Stimulated activated CD4-positive, alpha-beta T cell treated with anti-CD3 and anti-CD28 coated beads, Interleukin-12 subunit alpha, Interleukin-12 subunit beta, amount 100 ng/mL, for 24 hours (primary cell): ENCODE measurements at regions not wholly inside any gene's neighbourhood (a gene's known extent, or its start where the extent isn't known, plus 50 kb on each side); places are given as distances from the start of the nearest gene placed in this dataset.

Experiments
- DNase-seq, 2 experiments: peaks; one replicate each; pipeline ENCODE4 v3.0.0-alpha.2; 2020; ENCODE audit warnings: low read depth in 2 of 2

DNA sequence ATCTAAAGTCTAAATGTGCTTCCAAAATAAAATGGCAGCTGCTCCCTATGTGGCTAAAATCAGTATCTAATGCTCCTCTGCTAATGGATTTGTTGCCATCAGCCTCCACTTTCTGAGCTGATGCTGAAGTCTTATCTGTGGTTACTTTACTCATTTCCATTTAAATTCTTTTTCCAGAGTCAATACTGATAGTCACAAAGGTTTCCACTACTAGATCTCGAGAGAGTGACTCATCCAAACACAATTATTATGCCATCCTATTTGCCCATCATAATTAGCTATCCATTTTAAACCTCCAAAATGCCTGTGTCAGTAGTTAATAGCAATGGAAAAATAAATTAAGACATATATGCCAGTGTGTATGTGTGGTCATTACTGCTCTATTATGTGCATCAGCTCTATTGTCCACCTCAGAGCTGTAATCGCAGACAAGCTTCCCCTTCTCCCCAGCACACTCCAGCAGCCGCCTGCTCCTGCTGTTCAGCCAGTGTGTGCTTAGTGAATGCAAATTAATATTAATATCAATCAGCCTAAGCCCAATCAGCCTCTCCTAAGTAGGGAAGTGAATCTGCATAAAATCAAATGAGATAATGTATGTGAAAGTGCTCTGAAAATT is 199.8 kb upstream of the ZIC3 start:
- no peak for DNase-seq

DNA sequence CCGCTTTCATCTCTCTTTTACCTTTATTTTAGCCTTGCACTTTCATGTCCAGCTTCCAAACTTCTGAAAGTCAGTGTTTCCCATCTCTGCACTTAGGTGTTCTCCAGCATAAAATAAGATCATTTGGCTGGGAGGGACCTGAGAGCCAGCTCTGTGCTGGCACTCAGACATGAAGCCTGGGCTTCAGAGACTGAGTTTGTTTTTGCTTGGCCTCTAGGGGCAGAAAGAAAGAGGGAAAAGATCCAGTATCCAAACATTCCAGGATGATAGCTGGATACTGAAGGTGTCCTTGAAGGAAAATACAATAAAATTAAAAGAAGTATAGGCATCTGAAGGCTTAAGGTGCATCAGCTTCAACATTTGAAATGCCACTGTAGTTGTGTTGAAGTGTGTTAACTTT is 202.4 kb upstream of the ZIC3 start:
- no peak for DNase-seq

DNA sequence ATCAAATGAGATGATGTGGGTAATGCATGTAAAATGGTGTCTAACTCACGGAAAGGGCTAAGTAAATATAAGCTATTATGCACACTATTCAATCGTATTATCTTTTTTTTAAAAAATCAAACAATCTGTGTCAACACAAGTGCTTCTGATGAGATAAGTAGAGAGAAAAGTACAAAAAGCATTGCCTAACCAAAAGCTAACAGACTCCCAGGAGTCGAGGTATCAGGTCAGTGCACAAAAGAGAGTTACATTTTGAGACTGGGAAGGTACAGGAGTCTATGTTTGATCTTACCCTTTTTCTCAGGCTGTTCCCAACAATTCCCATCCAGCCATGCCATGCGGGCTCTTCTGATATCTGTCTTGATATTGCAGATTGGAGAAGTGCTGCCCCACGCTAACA is 203.3 kb upstream of the ZIC3 start:
- DNase-seq = no peak

GRCh38 chrX:137354851-137355250 is 211.1 kb upstream of the ZIC3 start:
- no peak for DNase-seq

GRCh38 chrX:137353404-137353803 is 212.5 kb upstream of the ZIC3 start:
- no peak for DNase-seq

GRCh38 chrX:137352101-137352660 is 213.7 kb upstream of the ZIC3 start:
- DNase-seq = no peak

GRCh38 chrX:137342969-137343368 is 223.0 kb upstream of the ZIC3 start:
- no peak for DNase-seq

GRCh38 chrX:137313627-137314026 is 252.3 kb upstream of the ZIC3 start:
- no peak for DNase-seq

GRCh38 chrX:137305404-137305803 is 260.5 kb upstream of the ZIC3 start:
- no peak for DNase-seq

DNA sequence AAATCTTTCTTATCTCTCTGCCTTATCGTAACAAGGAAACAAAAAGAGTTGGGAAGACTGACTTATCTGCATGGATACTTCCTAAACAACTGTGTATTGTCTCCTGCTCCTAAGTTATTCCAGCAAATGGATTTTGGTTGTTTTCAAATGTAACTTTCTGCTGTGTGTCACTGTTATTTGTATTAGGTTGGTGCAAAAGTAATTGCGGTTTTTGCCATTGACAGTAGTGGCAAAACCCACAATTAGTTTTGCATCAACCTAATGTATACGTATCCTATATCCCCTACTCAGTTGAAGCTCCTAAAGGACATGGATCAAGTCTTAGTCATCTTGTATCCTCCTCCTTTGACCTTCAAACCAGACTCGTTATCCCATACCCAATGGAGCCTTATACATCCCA is 263.4 kb upstream of the GPR101 start:
- no peak for DNase-seq

DNA sequence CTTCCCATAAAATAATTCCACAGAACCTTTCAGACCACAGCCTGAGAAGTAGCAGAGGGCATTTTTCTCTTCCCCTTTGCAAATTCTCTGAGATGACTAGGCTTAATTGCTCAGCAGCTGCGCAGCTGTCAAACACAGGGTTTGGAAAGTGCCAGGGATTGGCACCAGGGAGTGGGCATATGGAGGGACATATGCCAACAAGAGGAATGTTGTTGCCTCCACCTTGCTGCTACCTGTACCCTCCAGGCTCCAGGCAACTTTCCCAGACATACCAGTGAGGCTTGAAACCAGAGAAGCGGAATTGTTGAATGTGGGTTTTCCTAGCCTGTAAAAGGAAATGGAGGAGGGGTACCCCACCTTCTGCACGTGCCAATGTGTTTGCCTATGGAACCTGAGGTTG is 256.2 kb upstream of the GPR101 start:
- DNase-seq = no peak

DNA sequence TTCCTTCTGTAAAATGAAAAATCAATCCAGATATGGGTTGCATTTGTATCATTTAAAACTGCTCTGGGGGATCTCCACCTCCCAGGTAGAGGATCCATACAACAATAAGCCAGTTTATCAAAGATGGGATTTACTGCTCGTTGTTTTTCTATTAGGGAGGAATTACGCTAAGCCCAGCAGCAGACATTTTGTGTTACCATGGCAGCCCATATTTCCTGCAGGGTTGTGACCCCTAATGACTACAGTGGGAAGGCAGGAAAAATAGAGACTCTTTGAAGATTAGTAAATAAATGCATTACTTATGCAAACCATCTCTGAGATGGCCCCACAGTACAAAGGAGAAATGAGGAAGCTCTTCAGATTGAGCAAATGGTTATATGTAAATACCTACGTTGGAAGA is 253.4 kb upstream of the GPR101 start:
- DNase-seq = no peak

GRCh38 chrX:137286423-137286822 is 252.6 kb upstream of the GPR101 start:
- DNase-seq = no peak

- DNase-seq = no peak
Observed at GRCh38 chrX:137278825-137279224, 245.0 kb upstream of the GPR101 start.

DNA sequence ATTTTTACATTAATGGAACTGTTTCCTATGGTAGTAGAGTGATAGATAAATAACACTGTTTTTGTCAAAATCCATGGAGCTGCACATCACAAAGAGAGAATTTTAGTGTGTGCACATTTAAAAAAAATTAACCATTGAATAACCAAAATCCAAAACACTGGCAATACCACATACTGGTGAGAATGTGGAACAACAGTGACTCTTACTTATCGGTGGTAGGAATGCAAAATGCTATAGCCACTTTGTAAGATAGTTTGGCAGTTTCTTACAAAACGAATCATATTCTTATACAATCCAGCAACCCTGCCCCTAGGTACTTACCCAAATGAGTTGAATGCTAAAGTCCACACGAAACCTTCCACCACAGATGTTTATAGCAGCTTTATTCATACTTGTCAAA is 229.6 kb upstream of the GPR101 start:
- no peak for DNase-seq

- no peak for DNase-seq
Observed at GRCh38 chrX:137245183-137245582, 211.4 kb upstream of the GPR101 start.

GRCh38 chrX:137236837-137237236 is 203.0 kb upstream of the GPR101 start:
- DNase-seq = no peak

DNA sequence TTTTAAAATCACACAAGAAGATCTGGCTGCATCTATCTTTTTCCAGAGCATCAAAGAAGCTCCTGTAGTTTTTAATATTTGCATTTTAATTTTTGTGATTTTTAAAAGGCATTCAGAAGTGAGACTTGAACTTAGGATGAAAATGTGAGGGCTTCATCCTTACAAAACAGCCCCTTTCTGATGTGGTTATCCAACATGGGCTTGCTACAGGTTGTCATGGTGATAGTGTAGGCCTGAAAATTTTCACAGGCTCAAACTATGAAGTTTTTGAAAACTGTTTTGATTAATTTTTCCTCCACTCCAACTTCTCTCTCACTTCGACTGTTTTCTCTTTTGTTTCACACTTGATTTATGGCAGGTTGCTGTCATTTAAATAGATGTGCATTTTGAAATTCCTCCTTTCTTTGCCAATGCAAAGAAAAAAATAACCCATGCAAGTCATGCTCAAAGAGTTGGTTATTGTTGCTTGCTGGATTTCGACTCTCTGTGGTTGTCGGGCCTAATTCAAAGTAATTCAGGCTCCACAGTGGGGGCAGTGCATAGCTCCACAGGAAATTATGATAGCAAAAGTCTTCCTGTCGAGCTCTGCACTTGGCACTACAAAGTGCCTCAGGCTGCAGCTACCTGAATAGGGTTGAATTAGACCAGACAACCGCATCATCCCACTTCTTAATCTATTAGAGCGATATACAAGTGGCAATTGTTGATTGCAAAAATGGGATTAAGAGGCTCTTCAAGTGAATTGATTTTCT is 201.0 kb upstream of the GPR101 start:
- DNase-seq = no peak

- no peak for DNase-seq
Observed at GRCh38 chrX:137233478-137233877, 199.7 kb upstream of the GPR101 start.

GRCh38 chrX:137227151-137227550 is 193.4 kb upstream of the GPR101 start:
- no peak for DNase-seq

- DNase-seq = no peak
Observed at GRCh38 chrX:137215467-137215866, 181.7 kb upstream of the GPR101 start.

- no peak for DNase-seq
Observed at GRCh38 chrX:137212078-137212632, 178.4 kb upstream of the GPR101 start.

DNA sequence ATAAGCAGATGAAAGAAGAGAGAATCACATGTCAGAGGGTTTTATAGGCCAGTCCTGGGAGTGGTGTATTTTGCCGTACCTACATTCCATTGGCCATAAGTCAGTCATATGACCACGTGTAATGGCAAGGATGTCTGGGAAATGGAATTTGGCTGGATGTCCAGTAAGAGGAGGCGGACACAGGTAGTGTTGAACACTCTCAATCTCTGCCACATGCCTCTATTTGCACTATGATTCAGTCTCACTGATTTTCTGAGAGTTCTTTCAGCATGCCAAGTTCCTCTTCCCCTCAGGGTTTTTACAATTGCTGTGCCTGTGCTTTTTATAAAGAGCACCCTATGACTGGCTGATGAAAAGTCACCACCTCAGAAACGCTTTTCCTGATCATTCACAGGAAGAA is 164.2 kb upstream of the GPR101 start:
- no peak for DNase-seq
